Midbrain (tissue), 1 donor: ENCODE measurements at regions not wholly inside any gene's neighbourhood (a gene's known extent, or its start where the extent isn't known, plus 50 kb on each side); places are given as distances from the start of the nearest gene placed in this dataset.

Source experiments
- DNase-seq: peaks from one replicate; lab custom pipeline; 2025; lab: John Stamatoyannopoulos, UW

- no peak for DNase-seq
These were observed 841.4 kb downstream of the SI start for GRCh38 chr3:164236851-164237250.

- DNase-seq: no peak
These were observed 842.8 kb downstream of the SI start for GRCh38 chr3:164235289-164236028.

- no peak for DNase-seq
These were observed 844.3 kb downstream of the SI start for GRCh38 chr3:164233951-164234350.

GRCh38 chr3:164231718-164232117 is 846.6 kb downstream of the SI start:
- no peak for DNase-seq

- DNase-seq: no peak
These were observed 847.8 kb downstream of the SI start for GRCh38 chr3:164230385-164231094.

- DNase-seq: no peak
These were observed 854.2 kb downstream of the SI start for GRCh38 chr3:164224126-164224525.

- DNase-seq: no peak
These were observed 856.1 kb downstream of the SI start for GRCh38 chr3:164222197-164222596.

- no peak for DNase-seq
These were observed 857.0 kb downstream of the SI start for GRCh38 chr3:164221297-164221696.

GRCh38 chr3:164209363-164209762 is 868.9 kb downstream of the SI start:
- DNase-seq: no peak

GRCh38 chr3:164208821-164209220 is 869.5 kb downstream of the SI start:
- DNase-seq: no peak

- DNase-seq: no peak
These were observed 870.2 kb downstream of the SI start for GRCh38 chr3:164208048-164208447.

GRCh38 chr3:164200053-164200823 is 878.1 kb downstream of the SI start:
- no peak for DNase-seq

GRCh38 chr3:164196477-164196876 is 881.8 kb downstream of the SI start:
- DNase-seq: no peak

- no peak for DNase-seq
These were observed 883.5 kb downstream of the SI start for GRCh38 chr3:164194842-164195241.

GRCh38 chr3:164192974-164193373 is 885.3 kb downstream of the SI start:
- no peak for DNase-seq

GRCh38 chr3:164190566-164190965 is 887.7 kb downstream of the SI start:
- DNase-seq: no peak

GRCh38 chr3:164186095-164186494 is 892.2 kb downstream of the SI start:
- no peak for DNase-seq

- no peak for DNase-seq
These were observed 899.1 kb downstream of the SI start for GRCh38 chr3:164179110-164179774.

- DNase-seq: no peak
These were observed 904.2 kb downstream of the SI start for GRCh38 chr3:164174059-164174458.

- no peak for DNase-seq
These were observed 922.9 kb downstream of the SI start for GRCh38 chr3:164155400-164155799.

GRCh38 chr3:164144824-164145223 is 933.5 kb downstream of the SI start:
- no peak for DNase-seq

GRCh38 chr3:164132878-164133277 is 945.4 kb downstream of the SI start:
- DNase-seq: no peak
